CD4-positive, alpha-beta T cell (primary cell): ENCODE measurements at regions not wholly inside any gene's neighbourhood (a gene's known extent, or its start where the extent isn't known, plus 50 kb on each side); places are given as distances from the start of the nearest gene placed in this dataset.

Source experiments
- ATAC-seq: fragments of 200-7000 bp; cut with Tn5 transposase; one replicate; pipeline ENCODE4 v1.10.0; 2022; ENCODE audit warnings: mild to moderate bottlenecking; ENCODE audit not compliant: poor library complexity
- CTCF ChIA-PET: fragments of 350-600 bp; sonication (Branson Sonifier 250); formaldehyde crosslinking; loops from one replicate; lab custom pipeline; 2021; ENCODE audit warnings: antibody characterized with exemption, inconsistent platforms; lab: Charles Lee
- POLR2A ChIA-PET: fragments of 350-600 bp; sonication (Branson Sonifier 250); formaldehyde crosslinking; loops from one replicate; lab custom pipeline; 2021; ENCODE audit warnings: antibody characterized with exemption, inconsistent platforms; lab: Charles Lee
- DNase-seq, 14 experiments: peaks; one replicate each; pipeline ENCODE4 v3.0.0-alpha.2; 2013 to 2020; ENCODE audit warnings: mixed read lengths in 2 of 14
- H3K27ac ChIP-seq, 2 donors: one replicate each; pipeline versions ENCODE4 v1.5.1 to v1.7.0; 2013; ENCODE audit warnings: low read length in 2 of 2, low read depth in 1 of 2, mild to moderate bottlenecking in 1 of 2
- H3K27me3 ChIP-seq, 2 experiments: 1 replicate in 1 of 2; 2 replicates in 1 of 2; pipeline versions ENCODE4 v1.6.1 to v1.7.0; 2013; ENCODE audit warnings: low read length in 2 of 2, control low read depth in 1 of 2, mild to moderate bottlenecking in 1 of 2, moderate library complexity in 1 of 2; ENCODE audit not compliant: insufficient read depth in 2 of 2, control insufficient read depth in 1 of 2
- H3K36me3 ChIP-seq: one replicate; pipeline ENCODE4 v1.6.1; 2013; ENCODE audit warnings: low read length, control low read depth; ENCODE audit not compliant: insufficient read depth
- H3K4me1 ChIP-seq: one replicate; pipeline ENCODE4 v1.6.1; 2013; ENCODE audit warnings: low read length, control low read depth; ENCODE audit not compliant: insufficient read depth
- H3K4me3 ChIP-seq: one replicate; pipeline ENCODE4 v1.5.1; 2013; ENCODE audit warnings: mild to moderate bottlenecking, low read length, moderate library complexity
- H3K9me3 ChIP-seq, 2 experiments: 1 replicate in 1 of 2; 2 replicates in 1 of 2; pipeline versions ENCODE4 v1.6.1 to v1.7.0; 2013; ENCODE audit warnings: low read length in 2 of 2, mild to moderate bottlenecking in 2 of 2, control low read depth in 1 of 2, moderate library complexity in 1 of 2; ENCODE audit not compliant: control insufficient read depth in 1 of 2, insufficient read depth in 1 of 2
- H3K27ac Mint-ChIP-seq: one replicate; pipeline ENCODE4 v1.8.0; 2020; ENCODE audit warnings: mixed read lengths
- H3K27me3 Mint-ChIP-seq: one replicate; pipeline ENCODE4 v1.8.0; 2021; ENCODE audit warnings: mixed read lengths
- H3K36me3 Mint-ChIP-seq: one replicate; pipeline ENCODE4 v1.8.0; 2021; ENCODE audit warnings: low read depth, mixed read lengths
- H3K4me1 Mint-ChIP-seq: one replicate; pipeline ENCODE4 v1.8.0; 2021; ENCODE audit warnings: low read depth, mixed read lengths
- H3K4me3 Mint-ChIP-seq: one replicate; pipeline ENCODE4 v1.8.0; 2020; ENCODE audit warnings: mild to moderate bottlenecking, mixed read lengths
- H3K9me3 Mint-ChIP-seq: one replicate; pipeline ENCODE4 v1.8.0; 2020; ENCODE audit warnings: mixed read lengths
- intact Hi-C, 2 experiments: fragments of 100-400 bp; cut with DNase I in 1 of 2; cut with micrococcal nuclease in 1 of 2; formaldehyde crosslinking; loops; one replicate each; pipeline versions ENCODE4 v1.15.1 to v1.9.0; 2023 to 2025; cut with DNase I, micrococcal nuclease
- TF ChIP-seq, protein P1 (sequence below): fragments of 200-600 bp; IDR thresholded peaks from one replicate; pipeline ENCODE4 v1.8.0; 2022; ENCODE audit warnings: antibody characterized with exemption, mild to moderate bottlenecking

DNA sequence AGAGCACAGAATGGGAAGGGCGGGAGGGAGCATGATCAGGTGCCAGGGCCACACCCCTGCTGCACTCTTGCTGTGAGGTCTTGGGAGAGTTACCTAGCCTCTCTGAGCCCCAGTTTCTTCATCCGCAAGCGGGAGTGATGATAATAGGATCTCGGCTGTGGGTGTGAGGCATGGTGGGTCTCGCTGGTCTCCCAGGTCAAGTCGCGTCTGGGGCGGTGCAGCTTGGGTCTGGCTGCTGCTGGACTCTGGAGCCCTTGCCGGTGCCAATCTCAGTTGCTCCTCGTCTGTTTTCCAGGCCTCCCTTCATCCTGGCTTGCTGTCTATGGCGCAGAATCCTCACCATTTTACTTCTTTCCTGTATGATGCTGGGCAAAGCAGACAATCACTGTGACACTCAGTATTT, 130.3 kb upstream of the RAB12 start:
- H3K9me3 ChIP-seq = peaks cover 0 to 6% of the 10 kb centered on the region in 2 experiments
- peaks cover 16% of the 10 kb centered on the region for H3K27me3 Mint-ChIP-seq
- no peak overlapping the region for H3K27ac ChIP-seq
- CTCF ChIA-PET = interaction anchor here (0.6 kb wide), 1 partner anchor 12 kb away, joined by 3 read pairs; no protein-coding TSS in a partner anchor
- intact Hi-C loops = loop anchor here in 1 of 2 experiments (5.0 kb wide), 1 partner anchor 513 kb away; no protein-coding TSS in a partner anchor
- TF ChIP-seq, protein P1, sequence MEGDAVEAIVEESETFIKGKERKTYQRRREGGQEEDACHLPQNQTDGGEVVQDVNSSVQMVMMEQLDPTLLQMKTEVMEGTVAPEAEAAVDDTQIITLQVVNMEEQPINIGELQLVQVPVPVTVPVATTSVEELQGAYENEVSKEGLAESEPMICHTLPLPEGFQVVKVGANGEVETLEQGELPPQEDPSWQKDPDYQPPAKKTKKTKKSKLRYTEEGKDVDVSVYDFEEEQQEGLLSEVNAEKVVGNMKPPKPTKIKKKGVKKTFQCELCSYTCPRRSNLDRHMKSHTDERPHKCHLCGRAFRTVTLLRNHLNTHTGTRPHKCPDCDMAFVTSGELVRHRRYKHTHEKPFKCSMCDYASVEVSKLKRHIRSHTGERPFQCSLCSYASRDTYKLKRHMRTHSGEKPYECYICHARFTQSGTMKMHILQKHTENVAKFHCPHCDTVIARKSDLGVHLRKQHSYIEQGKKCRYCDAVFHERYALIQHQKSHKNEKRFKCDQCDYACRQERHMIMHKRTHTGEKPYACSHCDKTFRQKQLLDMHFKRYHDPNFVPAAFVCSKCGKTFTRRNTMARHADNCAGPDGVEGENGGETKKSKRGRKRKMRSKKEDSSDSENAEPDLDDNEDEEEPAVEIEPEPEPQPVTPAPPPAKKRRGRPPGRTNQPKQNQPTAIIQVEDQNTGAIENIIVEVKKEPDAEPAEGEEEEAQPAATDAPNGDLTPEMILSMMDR = no peak
- DNase-seq (no peak), ATAC-seq (no peak)
- no peaks in the 10 kb centered on the region for H3K4me1 ChIP-seq
- no peaks in the 10 kb centered on the region for H3K9me3 Mint-ChIP-seq
- no peak overlapping the region for H3K4me3 ChIP-seq
- H3K36me3 ChIP-seq = no peaks in the 10 kb centered on the region
- H3K4me3 Mint-ChIP-seq = no peak overlapping the region
- POLR2A ChIA-PET = no interaction called here
- H3K27me3 ChIP-seq = no peaks in the 10 kb centered on the region
- no peaks in the 10 kb centered on the region for H3K36me3 Mint-ChIP-seq
- no peak overlapping the region for H3K27ac Mint-ChIP-seq
- no peaks in the 10 kb centered on the region for H3K4me1 Mint-ChIP-seq

DNA sequence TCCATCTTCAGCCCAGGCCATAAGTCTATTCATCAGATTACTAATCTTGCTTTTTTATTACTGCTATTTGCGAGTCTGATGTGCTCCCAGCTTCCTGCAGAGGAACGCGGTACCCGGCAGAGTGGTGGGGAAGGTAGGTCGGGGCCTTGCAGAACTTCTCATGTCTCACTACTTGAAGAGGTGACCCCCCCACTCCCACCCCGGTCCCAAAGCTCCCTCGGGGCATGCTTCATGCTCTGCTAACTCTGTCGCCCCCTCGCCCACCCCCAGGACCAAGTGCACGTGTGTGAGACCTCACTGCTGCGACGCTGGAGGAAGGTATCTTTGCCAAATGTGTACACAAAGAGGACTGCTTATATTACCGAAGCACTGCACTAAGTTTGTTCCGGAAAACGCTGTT, 129.4 kb upstream of the RAB12 start:
- Mint-ChIP-seq H3K4me3 (no peak overlapping the region), H3K9me3 (no peaks in the 10 kb centered on the region), H3K36me3 (no peaks in the 10 kb centered on the region), H3K27ac (no peak overlapping the region), H3K4me1 (no peaks in the 10 kb centered on the region), H3K27me3 (peaks cover 21% of the 10 kb centered on the region)
- ATAC-seq (no peak), DNase-seq (no peak)
- peaks cover 0 to 6% of the 10 kb centered on the region in 2 experiments for H3K9me3 ChIP-seq
- TF ChIP-seq, protein P1 = no peak
- intact Hi-C loops = loop anchor here in 1 of 2 experiments (5.0 kb wide), 1 partner anchor 513 kb away; no protein-coding TSS in a partner anchor
- H3K27ac ChIP-seq = no peak overlapping the region
- H3K27me3 ChIP-seq = peaks cover 0 to 2% of the 10 kb centered on the region in 2 experiments
- ChIA-PET CTCF (no interaction called here), POLR2A (no interaction called here)
- no peaks in the 10 kb centered on the region for H3K4me1 ChIP-seq
- H3K36me3 ChIP-seq = no peaks in the 10 kb centered on the region
- H3K4me3 ChIP-seq = no peak overlapping the region

DNA sequence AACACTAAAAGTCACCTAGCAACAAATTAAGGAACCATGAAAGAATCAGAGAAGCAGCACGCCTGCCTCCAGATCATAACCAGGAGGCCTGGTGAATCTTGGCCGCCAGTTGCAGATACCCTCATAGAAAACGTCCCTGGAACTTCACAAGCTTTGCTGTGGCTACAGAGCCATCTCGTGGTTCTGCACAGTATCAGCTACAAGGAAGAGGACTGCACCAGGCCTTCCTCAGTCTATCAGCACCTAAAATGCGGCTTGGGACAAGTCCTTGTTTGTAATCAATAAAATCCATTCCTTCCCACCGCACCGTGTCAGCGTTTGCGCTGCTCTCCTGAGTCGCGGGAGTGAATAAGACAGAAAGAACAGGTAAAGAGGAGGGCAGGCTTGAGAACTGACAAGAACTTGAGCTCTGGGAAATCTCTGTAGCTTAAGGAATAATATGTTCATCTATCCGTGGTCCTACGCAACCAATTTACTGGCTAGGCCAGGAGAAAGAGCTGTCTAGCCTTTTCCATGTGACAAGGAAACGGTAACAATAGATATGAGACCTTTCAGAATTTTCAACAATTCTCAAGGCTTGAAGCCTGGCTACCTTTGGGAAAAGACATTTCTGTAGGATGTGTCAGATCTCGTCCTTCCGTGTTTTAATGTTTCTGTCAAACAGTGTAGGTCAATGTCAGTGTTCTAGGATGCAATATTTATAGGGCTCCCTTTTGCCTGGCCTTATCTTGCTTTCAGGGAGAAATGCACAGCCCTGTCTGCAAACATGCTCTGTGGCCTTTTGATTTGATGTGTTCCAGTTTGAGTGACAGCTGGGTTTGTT, 128.5 kb upstream of the RAB12 start:
- no peaks in the 10 kb centered on the region for H3K9me3 Mint-ChIP-seq
- H3K36me3 ChIP-seq = no peaks in the 10 kb centered on the region
- POLR2A ChIA-PET = no interaction called here
- no peaks in the 10 kb centered on the region for H3K4me1 ChIP-seq
- intact Hi-C loops = no loop called here
- H3K4me3 Mint-ChIP-seq = no peak overlapping the region
- CTCF ChIA-PET = no interaction called here
- H3K4me1 Mint-ChIP-seq = no peaks in the 10 kb centered on the region
- ATAC-seq (no peak), DNase-seq (no peak)
- no peak overlapping the region for H3K27ac ChIP-seq
- no peaks in the 10 kb centered on the region for H3K36me3 Mint-ChIP-seq
- H3K27me3 Mint-ChIP-seq = peaks cover 24% of the 10 kb centered on the region
- TF ChIP-seq, protein P1 = no peak
- no peak overlapping the region for H3K4me3 ChIP-seq
- no peak overlapping the region for H3K27ac Mint-ChIP-seq
- H3K27me3 ChIP-seq = peaks cover 0 to 6% of the 10 kb centered on the region in 2 experiments
- H3K9me3 ChIP-seq = peaks cover 0 to 6% of the 10 kb centered on the region in 2 experiments
